ENCODE measurements at regions not wholly inside any gene's neighbourhood (a gene's known extent, or its start where the extent isn't known, plus 50 kb on each side); places are given as distances from the start of the nearest gene placed in this dataset.

DNA sequence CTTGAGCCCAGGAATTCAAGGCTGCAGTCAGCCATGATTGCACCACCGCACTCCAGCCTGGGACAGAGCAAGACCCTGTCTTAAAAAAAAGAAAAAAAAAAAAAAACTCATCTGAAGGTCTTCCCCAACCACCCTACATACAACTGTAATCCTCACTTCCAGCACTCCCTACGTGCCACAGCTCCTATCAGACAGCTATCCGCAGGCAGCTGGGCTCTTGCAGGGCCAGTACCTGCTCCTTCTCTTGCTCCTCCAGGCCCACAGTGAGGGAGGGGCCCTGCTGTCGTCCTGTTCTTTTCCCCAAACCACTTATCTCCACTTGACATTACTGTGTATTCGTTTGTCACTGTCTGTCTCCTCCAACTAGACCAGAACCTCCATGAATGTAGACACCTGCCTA, 156.1 kb upstream of the NECTIN1 start:
- DNase-seq (ENCODE audit: low read depth) = no peak

DNA sequence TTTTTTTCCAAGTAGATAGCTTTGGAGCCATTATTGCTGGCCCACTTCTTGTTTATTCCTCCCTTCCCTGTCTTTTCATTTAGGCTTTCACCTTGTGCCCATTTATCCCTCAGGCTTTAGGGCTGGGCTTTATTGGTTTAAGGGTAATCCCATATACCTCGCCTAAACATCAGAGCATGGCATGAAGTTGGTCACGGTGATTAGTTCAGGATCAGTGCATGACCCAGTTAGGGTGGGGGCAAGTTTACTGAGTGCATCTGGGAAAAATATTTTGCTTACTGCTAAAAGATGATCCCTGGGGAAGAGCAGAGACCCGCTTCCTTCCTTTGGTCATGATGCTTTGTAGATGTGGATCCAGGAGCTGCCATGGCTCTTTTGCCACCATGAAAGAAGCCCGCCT, 153.3 kb upstream of the NECTIN1 start:
- no peak for DNase-seq (ENCODE audit: low read depth)

DNA sequence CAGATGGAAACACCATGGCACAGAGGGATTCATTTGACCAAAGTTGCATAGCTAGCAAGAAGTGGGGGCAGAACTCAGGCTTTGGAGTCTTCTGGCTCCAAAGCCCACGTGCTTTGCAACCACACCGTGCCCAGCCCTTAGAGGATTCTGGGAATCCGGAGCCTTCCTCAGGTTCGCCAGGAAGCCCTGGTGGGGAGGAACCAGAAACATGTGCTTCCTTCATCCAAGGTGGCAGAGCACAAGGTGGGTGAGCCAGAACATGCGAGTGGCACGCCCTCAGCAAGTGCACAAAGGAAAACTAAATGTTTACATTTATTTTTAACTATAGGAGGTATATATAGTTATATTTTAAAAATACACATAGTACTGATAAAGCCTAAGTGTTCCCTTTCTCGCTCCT, 151.9 kb upstream of the NECTIN1 start:
- DNase-seq (ENCODE audit: low read depth) = no peak

DNA sequence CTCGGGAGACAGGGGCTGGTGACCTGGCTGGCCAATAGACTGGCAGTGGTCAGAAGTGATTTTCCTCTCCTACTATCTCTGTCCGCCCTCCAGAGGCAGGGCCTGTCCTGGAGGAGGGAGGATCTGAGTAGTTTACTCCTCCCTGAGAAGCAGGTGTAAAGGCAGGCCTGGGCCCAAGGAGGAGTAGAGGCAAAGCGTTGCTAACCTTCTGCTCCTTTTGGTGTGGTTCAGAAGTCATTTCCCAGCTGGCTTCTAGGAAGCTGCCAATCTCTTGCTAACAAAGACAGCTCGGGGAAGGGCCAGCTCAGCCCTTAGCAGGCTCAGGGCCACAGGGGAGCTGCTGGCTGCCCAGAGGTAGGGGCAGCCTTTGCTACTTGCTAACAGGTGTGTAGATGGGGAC, 151.1 kb upstream of the NECTIN1 start:
- DNase-seq (ENCODE audit: low read depth) = no peak

DNA sequence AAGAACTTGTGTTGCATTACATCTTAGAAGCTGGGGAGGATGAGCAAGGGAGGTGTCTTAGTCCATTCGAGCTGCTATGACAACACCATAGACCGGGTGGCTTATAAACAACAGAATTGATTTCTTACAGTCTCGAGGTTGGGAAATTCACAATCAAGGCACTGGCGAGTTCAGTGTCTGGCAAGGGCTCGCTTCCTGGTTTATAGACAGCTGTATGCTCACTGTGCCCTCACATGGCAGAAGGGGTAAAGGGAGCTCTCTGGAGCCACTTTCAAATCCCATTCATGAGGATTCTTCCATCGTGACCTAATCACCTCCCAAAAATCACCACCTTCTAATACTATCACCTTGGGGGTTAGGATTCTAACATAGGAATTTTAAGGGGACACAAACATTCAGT, 150.0 kb upstream of the NECTIN1 start:
- no peak for DNase-seq (ENCODE audit: low read depth)

DNA sequence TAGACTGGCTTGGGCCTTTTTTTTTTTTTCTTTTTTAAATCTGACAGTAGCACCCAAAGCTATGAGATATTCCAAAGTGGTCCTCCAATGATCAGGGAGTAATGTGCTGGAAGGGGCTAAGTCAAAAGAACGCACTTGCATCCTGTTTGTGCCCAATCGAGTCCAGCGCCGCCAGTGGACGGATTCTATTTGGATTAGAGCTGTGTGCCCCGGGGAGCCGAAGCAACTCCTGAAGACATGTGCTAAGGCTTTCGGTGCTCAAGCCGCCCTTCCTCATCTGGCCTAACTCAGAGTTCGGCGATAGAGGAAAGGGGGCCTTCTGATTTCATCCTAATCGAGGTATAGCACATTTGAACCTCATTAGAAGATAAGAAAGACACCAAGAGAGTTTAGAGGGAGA, 147.8 kb upstream of the NECTIN1 start:
- no peak for DNase-seq (ENCODE audit: low read depth)

DNA sequence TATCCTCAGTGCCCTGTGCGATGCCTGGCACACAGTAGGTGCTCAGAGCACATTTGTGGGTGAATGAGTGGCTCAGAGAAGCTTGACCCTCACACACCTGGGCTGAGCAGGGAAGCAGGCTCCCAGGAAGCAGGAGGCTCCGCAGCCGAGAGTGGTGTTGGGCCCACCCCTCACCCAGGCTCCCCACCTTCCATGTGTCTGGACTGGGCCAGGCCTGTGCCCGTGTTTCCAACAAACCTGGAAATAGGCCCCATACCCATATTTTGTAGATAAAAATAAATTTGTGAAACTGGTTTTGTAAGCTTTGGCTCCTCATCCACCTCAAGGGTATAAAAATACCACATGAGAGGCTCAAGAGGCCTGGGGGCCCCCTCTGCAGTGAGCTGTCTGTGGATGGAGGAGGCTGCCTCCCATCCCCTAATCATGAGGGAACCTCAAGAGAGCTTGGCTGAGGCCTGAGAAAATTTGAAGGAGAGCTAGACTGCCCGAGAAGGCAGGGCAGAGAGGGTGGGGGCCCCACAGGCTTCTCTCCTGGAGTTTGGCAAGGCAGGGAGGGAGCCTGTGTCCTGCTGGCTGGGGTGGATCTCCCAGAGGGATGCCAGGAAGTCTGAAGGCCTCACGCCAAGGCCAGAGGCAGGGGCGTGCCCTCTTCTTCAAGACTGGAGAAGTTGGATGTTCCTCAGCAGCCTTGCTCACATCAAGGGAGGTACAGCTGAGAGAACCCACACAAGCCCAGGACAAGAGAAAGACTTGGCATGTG, 147.0 kb upstream of the NECTIN1 start:
- DNase-seq (ENCODE audit: low read depth) = no peak

DNA sequence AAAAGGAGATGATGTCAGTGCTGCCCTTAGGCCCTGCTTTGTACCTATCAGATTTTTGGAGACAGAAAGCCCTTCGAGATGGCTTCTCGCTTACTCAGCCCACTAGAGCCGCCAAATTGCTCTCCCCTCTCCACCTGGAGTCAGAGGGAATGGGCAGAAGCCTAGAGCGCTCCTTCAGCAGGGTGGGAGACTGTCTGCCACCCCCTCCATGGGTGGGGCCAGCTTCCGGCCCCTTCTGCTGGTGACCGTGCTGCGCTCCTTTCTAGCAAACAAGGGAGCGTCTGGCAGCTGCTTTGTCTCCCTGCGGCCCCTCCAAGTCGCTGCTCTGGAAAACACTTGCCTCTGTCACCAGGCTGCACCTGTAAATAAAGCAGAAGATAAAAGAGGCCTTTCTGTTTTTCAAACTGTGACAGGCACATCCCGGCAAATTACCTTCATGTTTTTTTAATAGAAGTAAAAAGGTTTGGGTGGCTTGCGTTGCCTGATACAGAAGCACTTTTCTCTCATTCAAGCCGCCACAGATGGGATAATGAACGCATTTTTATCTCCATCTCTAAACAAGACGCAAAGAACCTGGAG, 145.7 kb upstream of the NECTIN1 start:
- DNase-seq (ENCODE audit: low read depth) = no peak

DNA sequence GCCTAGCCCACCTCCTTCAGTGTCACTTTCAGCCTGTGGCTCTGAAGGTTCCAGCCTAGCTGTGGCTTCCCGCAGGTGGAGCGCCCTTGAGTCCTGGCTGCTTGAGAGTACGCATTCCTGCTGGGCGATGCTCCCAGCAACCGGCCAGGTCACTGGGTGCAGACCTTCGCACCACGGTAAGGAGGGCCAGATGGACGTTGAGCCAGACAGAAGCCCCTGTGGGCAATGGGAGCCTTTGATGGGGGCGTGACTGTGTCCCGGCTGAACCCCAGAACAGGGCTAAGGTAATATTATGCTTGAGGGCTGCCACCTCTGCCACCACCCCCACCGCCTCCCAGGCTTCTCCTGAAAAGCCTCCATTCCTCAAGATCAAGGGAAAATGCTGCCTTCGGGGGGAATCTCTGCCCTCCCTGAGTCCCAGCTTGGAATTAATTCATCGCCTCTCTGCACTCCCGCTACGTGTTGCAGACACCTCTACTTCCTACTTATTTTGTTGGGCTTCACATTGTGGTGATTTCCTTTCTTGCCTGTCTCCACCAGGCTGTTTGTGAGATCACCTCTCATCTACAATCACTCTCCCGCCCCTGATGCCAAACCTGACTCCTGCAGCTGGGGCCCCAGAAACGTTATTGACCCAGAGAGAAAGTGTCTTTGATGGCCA, 144.9 kb upstream of the NECTIN1 start:
- DNase-seq (ENCODE audit: low read depth) = no peak

DNA sequence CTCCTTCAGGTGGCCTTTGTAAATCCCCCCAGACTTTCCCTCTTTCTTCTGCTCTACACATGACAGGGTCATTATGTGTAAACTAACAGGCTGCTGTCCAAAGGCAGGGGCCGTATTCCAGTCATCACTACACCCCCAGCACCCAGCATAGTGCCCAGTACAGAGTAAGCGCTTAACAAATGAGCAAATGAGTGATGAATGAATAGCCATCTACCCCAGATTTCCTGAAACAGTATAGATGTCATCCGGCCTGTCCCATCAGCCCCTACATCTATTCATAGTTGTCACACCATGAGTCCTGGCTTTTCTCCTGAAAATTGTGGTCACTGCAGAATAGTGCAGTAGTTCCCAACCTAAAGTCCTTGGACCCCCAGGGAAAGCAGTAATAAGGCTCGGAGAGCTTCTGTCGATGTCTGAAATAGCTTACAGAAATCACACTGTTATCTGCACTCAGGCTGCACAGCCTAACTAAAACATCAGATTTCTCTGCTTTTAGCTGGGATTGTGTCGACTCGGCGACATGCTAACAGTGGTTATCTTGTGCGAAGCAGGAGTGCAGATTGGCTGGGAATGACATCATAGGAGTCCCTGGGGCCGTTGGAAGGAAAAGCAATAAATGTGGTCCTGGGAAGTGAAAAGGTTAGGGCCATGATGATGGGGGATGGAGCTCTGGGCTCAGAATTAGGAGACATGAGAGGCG, 143.8 kb upstream of the NECTIN1 start:
- no peak for DNase-seq (ENCODE audit: low read depth)

DNA sequence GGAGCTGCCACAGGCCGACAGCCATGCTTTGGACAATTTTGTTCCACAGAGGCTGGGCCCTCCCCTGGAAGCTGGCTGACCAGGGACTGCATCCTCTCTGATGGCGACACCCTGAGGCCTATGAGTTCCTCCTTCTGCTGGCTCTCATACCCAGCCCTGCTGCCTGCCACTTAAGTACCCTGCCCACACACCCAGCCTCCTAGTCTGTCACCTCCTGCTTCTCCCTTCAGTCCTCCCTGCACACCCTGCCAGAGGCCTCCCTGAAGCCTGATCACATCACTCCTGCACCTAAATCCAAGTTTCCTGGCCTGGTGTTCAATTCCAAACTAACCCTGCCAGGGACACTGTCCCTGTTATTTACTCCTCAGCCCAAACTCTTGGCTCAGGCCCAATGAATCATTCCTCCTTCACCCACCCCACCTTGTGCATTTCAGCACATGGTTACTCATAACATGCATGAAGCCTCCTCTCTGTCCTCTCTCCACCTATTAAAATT, 136.7 kb upstream of the NECTIN1 start:
- peak; percentile 5 for DNase-seq (ENCODE audit: low read depth)

DNA sequence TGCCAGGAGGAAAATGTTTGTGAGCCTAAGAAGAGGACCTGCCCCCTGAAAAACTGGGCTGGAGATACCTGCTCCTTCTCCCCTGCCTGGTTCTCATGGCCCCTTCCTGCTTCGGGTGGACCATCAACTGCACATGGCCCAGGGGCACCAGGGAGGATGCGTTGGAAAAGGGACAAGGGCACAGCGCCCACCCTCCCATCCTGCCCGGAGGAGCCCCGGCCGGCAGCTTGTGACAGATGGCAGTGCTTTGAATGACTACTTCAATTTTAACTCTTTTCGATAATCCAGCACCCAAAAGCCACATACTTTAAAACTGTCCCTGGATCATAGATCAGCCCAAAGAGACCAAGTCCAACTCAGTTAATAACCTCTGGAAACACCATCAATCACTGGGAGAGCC, 135.8 kb upstream of the NECTIN1 start:
- no peak for DNase-seq (ENCODE audit: low read depth)

DNA sequence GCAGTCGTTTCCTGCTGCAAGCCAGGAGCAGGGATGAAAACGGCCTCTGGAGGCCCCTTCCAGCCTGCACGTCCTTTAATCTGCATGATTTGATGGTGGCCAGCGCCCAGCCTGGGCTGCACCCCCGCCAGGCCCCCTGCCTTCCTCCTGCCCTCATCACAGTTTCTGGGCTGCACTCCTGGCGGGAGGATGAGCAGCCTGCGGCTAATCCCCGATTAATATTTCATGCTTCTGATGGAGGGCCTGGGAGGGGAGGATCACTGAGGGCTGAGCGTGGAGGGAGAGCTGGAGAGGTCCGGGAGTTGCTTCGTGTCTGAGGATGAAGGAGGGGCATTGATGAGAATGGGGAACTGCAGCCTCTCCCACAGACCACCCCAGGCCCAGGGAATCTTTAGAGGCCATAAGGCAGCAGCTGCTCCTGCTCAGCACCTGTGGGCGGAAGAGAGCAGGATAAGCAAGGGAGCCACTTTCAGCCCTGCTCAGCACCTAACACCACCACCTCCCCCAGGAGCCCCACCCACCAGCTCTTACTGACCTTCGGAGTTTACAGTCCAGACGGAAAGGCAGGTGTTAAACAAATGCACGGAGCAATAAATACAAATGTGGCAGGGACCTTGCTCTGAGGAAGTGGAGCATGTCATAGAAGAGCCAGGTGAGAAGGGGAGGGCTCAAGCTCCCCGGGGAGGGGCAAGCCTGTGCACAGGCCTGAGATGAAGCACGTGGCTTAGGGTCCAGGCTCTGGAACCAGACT, 135.0 kb upstream of the NECTIN1 start:
- DNase-seq (ENCODE audit: low read depth) = no peak

DNA sequence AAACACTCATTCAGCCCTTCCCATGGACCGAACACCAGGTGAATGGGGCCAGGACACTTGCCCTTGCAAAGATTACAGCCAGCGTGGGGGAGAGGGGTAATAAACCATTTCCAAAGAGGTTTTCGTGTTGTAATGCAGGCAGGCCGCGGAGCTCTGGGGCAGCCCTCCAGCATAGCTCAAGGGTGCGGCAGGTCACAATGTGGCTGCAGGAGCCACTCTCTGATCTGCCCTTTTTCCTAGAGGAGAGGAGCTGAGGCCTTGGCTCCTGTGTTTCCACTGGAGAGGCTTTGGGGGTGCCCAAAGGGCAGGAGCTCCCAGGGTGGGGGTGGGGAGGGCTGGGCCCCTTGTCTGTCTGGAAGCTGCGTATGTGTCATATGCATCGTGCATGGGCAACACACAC, 134.2 kb upstream of the NECTIN1 start:
- DNase-seq (ENCODE audit: low read depth) = no peak

DNA sequence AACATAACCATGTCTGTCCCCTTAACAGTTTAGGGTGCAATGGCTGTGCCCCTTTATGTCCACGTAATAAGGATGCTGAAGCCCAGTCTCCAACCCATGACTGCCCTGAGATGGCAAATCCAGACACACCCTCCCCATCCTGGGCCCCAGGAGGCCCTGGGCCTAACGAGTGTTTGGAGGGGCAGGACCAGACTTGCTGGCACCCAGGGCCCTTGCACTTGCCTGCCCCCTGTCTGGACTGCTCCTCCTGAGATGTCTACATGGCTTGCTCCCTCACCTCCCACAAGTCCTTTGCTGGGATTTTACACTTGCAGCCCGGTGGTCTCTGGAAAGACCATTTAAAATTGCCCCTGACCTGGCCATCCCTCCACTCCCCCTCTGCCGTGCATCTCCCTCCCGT, 132.2 kb upstream of the NECTIN1 start:
- no peak for DNase-seq (ENCODE audit: low read depth)

DNA sequence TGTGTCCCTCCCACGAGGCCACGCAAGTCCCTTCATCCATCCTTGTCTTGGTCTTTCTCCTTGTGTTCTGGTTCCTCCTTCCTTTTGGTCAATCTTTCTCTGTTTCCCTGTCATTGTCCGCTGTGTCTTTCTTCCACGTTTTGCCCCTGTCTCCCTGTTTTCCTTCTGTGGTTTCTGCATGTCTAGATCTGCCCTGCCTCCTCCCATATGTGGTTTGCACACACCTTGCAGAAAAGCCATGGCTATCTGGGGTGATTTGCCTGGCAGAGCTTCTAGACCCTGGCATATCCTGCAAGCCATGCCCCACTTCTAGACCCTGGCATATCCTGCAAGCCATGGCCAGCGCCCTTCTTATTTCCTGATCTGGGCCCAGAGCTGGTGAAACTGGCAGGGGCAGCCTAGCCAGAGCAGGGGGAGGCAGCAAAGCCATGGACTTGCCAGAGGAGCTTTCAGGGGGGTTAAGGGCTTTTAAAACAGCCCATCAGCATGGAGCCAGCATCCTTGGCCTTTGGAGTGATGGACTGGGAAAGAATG, 131.6 kb upstream of the NECTIN1 start:
- DNase-seq (ENCODE audit: low read depth) = no peak

DNA sequence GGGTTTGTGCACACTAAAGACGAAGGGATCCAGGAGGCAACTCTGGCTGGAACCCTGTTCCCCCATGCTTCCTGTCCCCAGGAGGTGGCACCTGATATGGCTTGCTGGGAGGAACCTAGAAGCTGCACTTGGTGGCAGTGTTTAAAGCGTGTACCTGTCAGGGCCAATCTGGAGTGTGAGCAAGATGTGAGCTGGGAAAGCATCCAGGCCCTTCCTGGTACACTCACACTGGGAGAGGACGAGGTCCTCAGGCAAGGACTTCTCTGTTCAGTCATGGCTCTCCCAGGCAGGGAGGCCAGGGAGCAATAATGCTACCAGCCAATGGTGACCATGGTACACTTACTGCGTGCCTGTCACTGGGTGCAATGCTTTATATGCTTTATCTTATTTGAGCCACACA, 130.7 kb upstream of the NECTIN1 start:
- no peak for DNase-seq (ENCODE audit: low read depth)

DNA sequence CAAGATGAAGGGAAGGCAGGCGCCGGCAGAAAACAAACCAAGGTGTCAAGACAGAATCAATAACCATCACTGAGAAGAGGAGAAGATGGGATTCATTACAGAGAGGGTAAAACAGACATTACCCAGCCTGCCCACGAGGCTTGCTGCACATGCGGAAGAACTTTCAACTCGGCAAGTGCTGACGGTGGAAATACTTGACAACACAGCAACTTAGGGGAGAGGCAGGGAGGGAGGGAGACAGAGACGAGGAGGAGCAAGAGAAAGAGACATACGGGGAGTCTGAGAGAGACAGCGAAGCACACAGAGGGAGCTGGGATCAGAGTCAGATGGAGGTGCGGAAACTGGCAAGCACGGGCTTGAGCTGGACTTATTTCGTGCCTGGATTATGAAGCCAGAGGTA, 129.3 kb upstream of the NECTIN1 start:
- DNase-seq (ENCODE audit: low read depth) = no peak

DNA sequence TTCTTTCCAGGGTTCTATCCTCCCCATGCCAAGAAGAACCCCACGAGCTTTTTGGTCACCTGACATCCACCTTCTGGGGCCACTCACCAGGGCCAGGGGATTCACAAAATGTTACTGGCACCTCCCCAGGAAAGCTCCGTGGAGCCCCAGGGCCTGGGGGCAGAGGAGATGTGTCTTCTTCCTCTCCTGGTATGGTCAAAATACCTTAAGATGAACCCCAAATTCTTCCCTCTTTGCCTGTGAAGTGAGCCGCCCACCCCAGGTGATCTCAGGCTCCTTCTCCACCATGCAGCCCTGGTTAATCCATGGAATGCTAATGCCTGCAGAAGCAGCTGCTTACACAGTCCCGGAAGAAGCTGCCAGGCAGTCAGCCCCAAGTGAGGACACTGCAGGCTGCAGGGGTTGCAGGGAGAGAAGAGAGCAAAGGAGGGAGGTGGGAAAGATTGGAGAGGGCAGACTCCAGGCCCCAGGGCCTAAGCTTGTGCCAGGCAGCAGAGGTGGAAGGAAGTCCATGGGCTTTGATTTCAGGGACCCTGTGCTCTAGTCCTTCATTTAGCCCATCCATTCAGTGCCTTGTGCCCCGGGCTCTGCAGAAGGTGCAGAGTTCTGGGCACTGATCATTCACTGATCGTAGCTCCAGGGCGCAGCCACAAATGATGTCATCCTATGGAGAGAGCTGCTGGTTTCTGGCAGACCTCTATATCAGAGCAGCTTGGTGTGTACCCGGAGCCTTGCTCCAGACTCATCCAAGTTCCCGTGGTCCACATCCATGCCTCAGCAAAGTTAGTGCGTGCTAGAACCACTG, 127.9 kb upstream of the NECTIN1 start:
- DNase-seq (ENCODE audit: low read depth) = no peak

DNA sequence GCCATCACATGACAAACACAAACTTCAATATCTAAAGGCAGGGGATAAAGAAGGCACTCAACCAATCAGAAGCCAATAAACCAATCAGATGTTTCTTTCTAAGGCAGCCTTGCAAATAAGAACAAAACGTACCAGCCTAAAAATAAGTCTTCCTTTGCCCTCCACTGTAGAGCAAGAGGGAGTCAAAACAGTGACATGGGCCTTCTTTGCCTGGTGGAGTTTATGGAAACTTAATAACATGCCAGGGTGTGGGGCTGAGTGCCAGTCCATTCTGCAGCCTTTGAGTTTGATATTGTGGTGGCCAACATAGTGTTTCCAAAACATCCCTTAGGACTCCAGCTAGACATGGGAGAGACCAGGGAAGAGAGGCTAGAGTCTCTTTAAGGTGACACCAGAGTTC, 126.1 kb upstream of the NECTIN1 start:
- no peak for DNase-seq (ENCODE audit: low read depth)

DNA sequence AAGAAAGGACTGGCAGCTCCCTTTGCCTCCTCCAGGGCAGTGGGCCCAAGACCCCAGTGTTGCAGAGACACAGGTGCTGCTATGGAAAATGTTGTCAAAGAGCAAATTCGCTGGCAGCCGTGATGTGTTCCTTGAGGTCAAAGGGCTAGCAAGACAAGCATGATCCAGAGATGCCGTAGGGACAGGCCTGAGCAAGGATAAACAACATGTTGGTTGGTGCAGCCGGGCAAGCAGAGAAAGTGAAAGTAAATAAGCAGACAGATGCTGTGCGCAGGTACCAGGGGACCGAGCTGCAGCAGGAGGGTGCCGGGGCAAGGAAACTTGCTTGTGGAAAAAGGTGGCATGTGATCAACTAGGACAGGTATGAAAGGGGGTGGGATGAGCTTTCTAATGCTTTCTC, 125.5 kb upstream of the NECTIN1 start:
- DNase-seq (ENCODE audit: low read depth) = no peak

Data from ELR (cell line).